ENCODE measurements at regions not wholly inside any gene's neighbourhood (a gene's known extent, or its start where the extent isn't known, plus 50 kb on each side); places are given as distances from the start of the nearest gene placed in this dataset.

- TF ChIP-seq YY1 (IDR thresholded peaks at IDR 0.05): no peak
- no peak for TF ChIP-seq JUND (IDR thresholded peaks at IDR 0.05)
- no peak for TF ChIP-seq CTCF (IDR thresholded peaks at IDR 0.05; ENCODE audit: low read depth, low read length, missing input control)
- no peak for TF ChIP-seq EGR1 (IDR thresholded peaks at IDR 0.05; ENCODE audit: low read depth in 2 of 2)
- TF ChIP-seq TAF1 (conservative IDR thresholded peaks at IDR 0.05): no peak
- TF ChIP-seq, protein P1, sequence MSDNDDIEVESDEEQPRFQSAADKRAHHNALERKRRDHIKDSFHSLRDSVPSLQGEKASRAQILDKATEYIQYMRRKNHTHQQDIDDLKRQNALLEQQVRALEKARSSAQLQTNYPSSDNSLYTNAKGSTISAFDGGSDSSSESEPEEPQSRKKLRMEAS (IDR thresholded peaks at IDR 0.05): no peak
- TF ChIP-seq REST (IDR thresholded peaks at IDR 0.05): no peak
- no peak for TF ChIP-seq SP1 (IDR thresholded peaks at IDR 0.05)
- no peak for TF ChIP-seq FOXA1 (IDR thresholded peaks at IDR 0.05)
- no peak for TF ChIP-seq HNF4G (IDR thresholded peaks at IDR 0.05)
- TF ChIP-seq, protein P2, sequence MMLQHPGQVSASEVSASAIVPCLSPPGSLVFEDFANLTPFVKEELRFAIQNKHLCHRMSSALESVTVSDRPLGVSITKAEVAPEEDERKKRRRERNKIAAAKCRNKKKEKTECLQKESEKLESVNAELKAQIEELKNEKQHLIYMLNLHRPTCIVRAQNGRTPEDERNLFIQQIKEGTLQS (IDR thresholded peaks at IDR 0.05): no peak
Observed at GRCh38 chr4:137660211-137660610, 127.9 kb upstream of the PCDH18 start.

All from liver (tissue), 3 donors.